HepG2 (cell line): ENCODE measurements at regions not wholly inside any gene's neighbourhood (a gene's known extent, or its start where the extent isn't known, plus 50 kb on each side); places are given as distances from the start of the nearest gene placed in this dataset.

Source experiments
- ADNP ChIP-seq: sonication (generic); formaldehyde crosslinking; IDR thresholded peaks from 2 replicates; pipeline ENCODE4 v1.4.0; 2020; ENCODE audit warnings: missing genetic modification reagents
- CEBPG ChIP-seq: IDR thresholded peaks from 2 replicates; pipeline ENCODE4 v1.6.1; 2016
- CREB1 ChIP-seq, 2 experiments: fragments of 450-650 bp in 1 of 2; IDR thresholded peaks; 2 replicates each; pipeline ENCODE4 v1.6.1; 2016 to 2017; ENCODE audit warnings: control low read depth in 1 of 2, mild to moderate bottlenecking in 1 of 2, missing compliant biosample characterization in 1 of 2, missing genetic modification characterization in 1 of 2
- CREM ChIP-seq, 2 experiments: sonication (generic) in 1 of 2; formaldehyde crosslinking in 1 of 2; IDR thresholded peaks; 2 replicates each; pipeline versions ENCODE4 v1.4.0 to v1.6.1; 2016 to 2020; ENCODE audit warnings: antibody characterized with exemption in 1 of 2, mild to moderate bottlenecking in 1 of 2, missing genetic modification reagents in 1 of 2
- EP300 ChIP-seq, 3 experiments: sonication (generic) in 1 of 3; formaldehyde crosslinking in 1 of 3; IDR thresholded peaks; 2 replicates each; pipeline versions ENCODE4 v1.5.1 to v1.6.1; 2011 to 2020; ENCODE audit warnings: low read depth in 2 of 3, low read length in 2 of 3, borderline replicate concordance in 1 of 3, improper control_type of control experiment in 1 of 3, mild to moderate bottlenecking in 1 of 3, missing genetic modification reagents in 1 of 3, moderate library complexity in 1 of 3
- EZH2 ChIP-seq: conservative IDR thresholded peaks from 2 replicates; pipeline ENCODE4 v1.6.1; 2012; ENCODE audit warnings: mild to moderate bottlenecking, low read depth, low read length, moderate library complexity
- HIVEP1 ChIP-seq: sonication (generic); formaldehyde crosslinking; IDR thresholded peaks from 2 replicates; pipeline ENCODE4 v1.4.0; 2020; ENCODE audit warnings: mild to moderate bottlenecking, missing genetic modification reagents
- HMG20A ChIP-seq: IDR thresholded peaks from 2 replicates; pipeline ENCODE4 v1.6.1; 2016; ENCODE audit warnings: borderline replicate concordance
- HMG20B ChIP-seq: conservative IDR thresholded peaks from 2 replicates; pipeline ENCODE4 v1.6.1; 2016; ENCODE audit warnings: missing genetic modification reagents, missing compliant biosample characterization
- HMGXB3 ChIP-seq: sonication (generic); formaldehyde crosslinking; IDR thresholded peaks from 2 replicates; pipeline ENCODE4 v1.4.0; 2020; ENCODE audit warnings: missing genetic modification reagents, borderline replicate concordance
- NFE2L2 ChIP-seq: fragments of 150-350 bp; IDR thresholded peaks from 2 replicates; pipeline ENCODE4 v1.6.1; 2014; ENCODE audit warnings: low read length
- NFRKB ChIP-seq: fragments of 450-650 bp; IDR thresholded peaks from 2 replicates; pipeline ENCODE4 v1.6.1; 2017
- NONO ChIP-seq, 2 experiments: fragments of 450-650 bp in 1 of 2; sonication (generic) in 1 of 2; formaldehyde crosslinking in 1 of 2; IDR thresholded peaks in 1 of 2; conservative IDR thresholded peaks in 1 of 2; 2 replicates each; pipeline versions ENCODE4 v1.6.1 to v1.8.0; 2017 to 2022; ENCODE audit warnings: mild to moderate bottlenecking in 1 of 2, missing genetic modification reagents in 1 of 2, moderate library complexity in 1 of 2
- RBM39 ChIP-seq: fragments of 200-400 bp; formaldehyde crosslinking; IDR thresholded peaks from one replicate; pipeline ENCODE4 v1.6.1; 2018; ENCODE audit warnings: antibody characterized with exemption, mild to moderate bottlenecking, low read depth, low read length; ENCODE audit not compliant: poor library complexity, severe bottlenecking
- SMAD9 ChIP-seq: sonication (generic); formaldehyde crosslinking; IDR thresholded peaks from 2 replicates; pipeline ENCODE4 v1.5.1; 2020; ENCODE audit warnings: mild to moderate bottlenecking, missing genetic modification reagents
- ZFP1 ChIP-seq: IDR thresholded peaks from 2 replicates; pipeline ENCODE4 v1.6.1; 2016
- ZNF513 ChIP-seq: sonication (generic); formaldehyde crosslinking; conservative IDR thresholded peaks from 2 replicates; pipeline ENCODE4 v1.5.0; 2020; ENCODE audit warnings: missing genetic modification reagents
- ZNF567 ChIP-seq: sonication (generic); formaldehyde crosslinking; IDR thresholded peaks from 2 replicates; pipeline ENCODE4 v1.8.1; 2023; ENCODE audit warnings: mild to moderate bottlenecking, missing genetic modification reagents, borderline replicate concordance
- ZNF597 ChIP-seq: sonication (generic); formaldehyde crosslinking; IDR thresholded peaks from 2 replicates; pipeline ENCODE4 v1.5.0; 2020; ENCODE audit warnings: missing genetic modification reagents
- ZNF652 ChIP-seq: IDR thresholded peaks from 2 replicates; pipeline ENCODE4 v1.6.1; 2016; ENCODE audit warnings: low read depth, borderline replicate concordance
- TF ChIP-seq, protein P1 (sequence below): sonication (generic); formaldehyde crosslinking; conservative IDR thresholded peaks from 2 replicates; pipeline ENCODE4 v1.4.0; 2020; ENCODE audit warnings: missing genetic modification reagents

- no peak for TF ChIP-seq CREB1 (IDR thresholded peaks at IDR 0.05)
- peak; percentile 66 for TF ChIP-seq CREB1 (CRISPR knock-in tag; IDR thresholded peaks at IDR 0.05)
- TF ChIP-seq EP300 (IDR thresholded peaks at IDR 0.05; ENCODE audit: low read depth in 2 of 2, low read length in 2 of 2), result peak in 1 of 2 experiments; percentile 50; a peak in 2 of 4 replicates
- TF ChIP-seq EP300 (CRISPR knock-in tag; IDR thresholded peaks at IDR 0.05; ENCODE audit: borderline replicate concordance), result peak; percentile 54; the same call in 1 of the 2 replicates
- no peak for TF ChIP-seq EZH2
- no peak for TF ChIP-seq ZNF567 (CRISPR knock-in tag)
- TF ChIP-seq RBM39, result peak; percentile 20
- no peak for TF ChIP-seq CEBPG (CRISPR knock-in tag)
- TF ChIP-seq NONO (IDR thresholded peaks at IDR 0.05), result no peak
- peak; percentile 55; the same call in 1 of the 2 replicates for TF ChIP-seq NONO (CRISPR knock-in tag; conservative IDR thresholded peaks at IDR 0.05)
- TF ChIP-seq ZNF652, result peak; percentile 24; the same call in 1 of the 2 replicates
- no peak for TF ChIP-seq ZNF597 (CRISPR knock-in tag)
- TF ChIP-seq HIVEP1 (CRISPR knock-in tag), result no peak
- TF ChIP-seq ADNP (CRISPR knock-in tag), result no peak
- no peak for TF ChIP-seq SMAD9 (CRISPR knock-in tag)
- TF ChIP-seq NFRKB, result no peak
- TF ChIP-seq HMGXB3 (CRISPR knock-in tag), result 0 out of 2 replicates have a peak, but pooled peaks have one; percentile 17
- TF ChIP-seq, protein P1, sequence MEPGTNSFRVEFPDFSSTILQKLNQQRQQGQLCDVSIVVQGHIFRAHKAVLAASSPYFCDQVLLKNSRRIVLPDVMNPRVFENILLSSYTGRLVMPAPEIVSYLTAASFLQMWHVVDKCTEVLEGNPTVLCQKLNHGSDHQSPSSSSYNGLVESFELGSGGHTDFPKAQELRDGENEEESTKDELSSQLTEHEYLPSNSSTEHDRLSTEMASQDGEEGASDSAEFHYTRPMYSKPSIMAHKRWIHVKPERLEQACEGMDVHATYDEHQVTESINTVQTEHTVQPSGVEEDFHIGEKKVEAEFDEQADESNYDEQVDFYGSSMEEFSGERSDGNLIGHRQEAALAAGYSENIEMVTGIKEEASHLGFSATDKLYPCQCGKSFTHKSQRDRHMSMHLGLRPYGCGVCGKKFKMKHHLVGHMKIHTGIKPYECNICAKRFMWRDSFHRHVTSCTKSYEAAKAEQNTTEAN (CRISPR knock-in tag), result peak; percentile 68
- peak; percentile 16; the same call in 1 of the 2 replicates for TF ChIP-seq HMG20A (CRISPR knock-in tag)
- no peak for TF ChIP-seq ZNF513
- no peak for TF ChIP-seq ZFP1 (CRISPR knock-in tag)
- TF ChIP-seq CREM (IDR thresholded peaks at IDR 0.05), result peak; percentile 36
- no peak for TF ChIP-seq CREM (CRISPR knock-in tag; IDR thresholded peaks at IDR 0.05)
- TF ChIP-seq HMG20B (CRISPR knock-in tag), result no peak; the same call in none of the 2 replicates
- TF ChIP-seq NFE2L2, result no peak
Measured at GRCh38 chr9:91071184-91071990, 269.8 kb downstream of the SYK start (continued).
